HG03469 (cell line): ENCODE measurements at regions not wholly inside any gene's neighbourhood (a gene's known extent, or its start where the extent isn't known, plus 50 kb on each side); places are given as distances from the start of the nearest gene placed in this dataset.

ENCODE experiments used
- ATAC-seq: cut with Tn5 transposase; IDR thresholded peaks from one replicate; pipeline ENCODE4 v1.9.1; 2021; ENCODE audit warnings: mild to moderate bottlenecking, moderate library complexity, moderate number of reproducible peaks; ENCODE audit not compliant: unreplicated experiment

DNA sequence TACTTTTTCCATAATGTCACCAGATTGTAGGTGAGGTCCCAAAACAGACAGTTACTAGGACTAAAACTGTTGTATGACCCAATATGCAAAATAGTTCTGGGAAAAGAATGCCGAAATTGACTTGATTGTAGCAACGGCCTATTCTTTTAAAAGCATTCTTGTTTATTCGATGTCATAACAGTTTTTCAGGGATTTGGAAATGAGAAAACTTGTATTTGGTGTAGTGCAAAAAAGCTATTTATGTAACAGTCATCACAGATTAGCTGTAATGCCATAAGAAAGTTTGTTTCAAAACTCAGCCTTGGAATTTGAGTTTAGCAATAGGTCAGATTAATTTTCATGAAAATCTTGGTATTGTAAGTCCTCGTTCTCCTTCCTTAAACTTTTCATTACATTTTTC is 69.2 kb upstream of the DIAPH2 start:
- no peak for ATAC-seq

- ATAC-seq = no peak
Observed at GRCh38 chrX:96619588-96619987, 65.1 kb upstream of the DIAPH2 start.

DNA sequence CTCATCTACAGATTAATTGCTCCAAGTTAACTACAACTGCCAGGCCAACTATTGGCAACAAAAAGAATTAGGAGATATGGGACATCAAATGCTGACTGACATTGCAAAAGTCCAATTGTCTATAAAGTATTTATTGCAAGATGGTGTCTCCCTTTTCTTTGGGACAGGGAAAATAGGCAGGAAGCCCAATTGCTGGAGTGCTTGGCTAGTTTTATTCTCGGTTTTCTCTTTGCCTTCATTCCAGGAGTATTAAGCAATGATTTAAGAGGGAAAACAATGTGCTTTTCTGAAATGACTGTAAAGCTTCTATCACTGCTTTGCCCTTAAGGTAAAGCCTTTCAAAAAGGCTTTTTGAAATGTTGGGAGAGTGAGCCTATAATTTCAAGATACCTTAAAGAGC is 62.8 kb upstream of the DIAPH2 start:
- no peak for ATAC-seq
